ENCODE measurements at regions not wholly inside any gene's neighbourhood (a gene's known extent, or its start where the extent isn't known, plus 50 kb on each side); places are given as distances from the start of the nearest gene placed in this dataset.

DNA sequence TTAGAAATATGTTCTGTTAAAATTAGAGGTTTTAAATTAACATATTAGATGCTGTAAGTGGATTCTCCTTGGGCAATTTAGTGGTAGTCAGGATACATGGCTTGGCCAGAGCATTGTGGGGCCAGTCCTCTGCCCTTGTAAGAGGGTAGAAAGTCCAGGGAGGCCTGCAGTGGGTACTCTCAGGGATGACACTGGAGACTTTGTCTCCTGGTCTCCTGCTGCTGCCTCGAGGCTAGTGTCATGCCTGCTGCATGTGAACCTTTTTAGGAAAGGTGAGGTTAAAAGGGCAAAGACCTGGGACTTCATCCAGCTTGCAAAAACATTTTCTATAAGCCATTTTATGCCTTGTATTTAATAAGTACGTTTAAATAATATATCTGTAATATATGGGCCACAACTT is 96.8 kb upstream of the PROK2 start:
- H3K27ac ChIP-seq (ENCODE audit: insufficient read depth, low read length), result no peak overlapping the region
- H3K9me1 ChIP-seq (ENCODE audit: insufficient read depth, low read length), result no peaks in the 10 kb centered on the region
- intact Hi-C loops (cut with micrococcal nuclease) (no loop called here), dilution Hi-C loops (cut with HindIII; ENCODE audit: low sequenced_read_pairs, unreplicated experiment) (no loop called here), in situ Hi-C loops (cut with MboI; ENCODE audit: low sequenced_read_pairs) (loop anchor here (5.0 to 25.0 kb wide), 2 partner anchors 941 to 1206 kb away; no protein-coding TSS in a partner anchor)
- H4K5ac ChIP-seq (ENCODE audit: low read depth, low read length), result no peak overlapping the region
- no peaks in the 10 kb centered on the region for H4K20me1 ChIP-seq (ENCODE audit: insufficient read depth, low read length)
- TF ChIP-seq CHD1 (IDR thresholded peaks at IDR 0.05; ENCODE audit: low read depth, low read length), result no peak
- no peak for TF ChIP-seq MAZ (IDR thresholded peaks at IDR 0.05; ENCODE audit: borderline replicate concordance, low read depth, low read length)
- no peak for TF ChIP-seq MAFK (IDR thresholded peaks at IDR 0.05; ENCODE audit: low read depth, low read length)
- TF ChIP-seq, protein P1, sequence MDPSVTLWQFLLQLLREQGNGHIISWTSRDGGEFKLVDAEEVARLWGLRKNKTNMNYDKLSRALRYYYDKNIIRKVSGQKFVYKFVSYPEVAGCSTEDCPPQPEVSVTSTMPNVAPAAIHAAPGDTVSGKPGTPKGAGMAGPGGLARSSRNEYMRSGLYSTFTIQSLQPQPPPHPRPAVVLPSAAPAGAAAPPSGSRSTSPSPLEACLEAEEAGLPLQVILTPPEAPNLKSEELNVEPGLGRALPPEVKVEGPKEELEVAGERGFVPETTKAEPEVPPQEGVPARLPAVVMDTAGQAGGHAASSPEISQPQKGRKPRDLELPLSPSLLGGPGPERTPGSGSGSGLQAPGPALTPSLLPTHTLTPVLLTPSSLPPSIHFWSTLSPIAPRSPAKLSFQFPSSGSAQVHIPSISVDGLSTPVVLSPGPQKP (IDR thresholded peaks at IDR 0.05; ENCODE audit: borderline replicate concordance, low read depth, low read length), result no peak
- no peak for TF ChIP-seq CEBPB (IDR thresholded peaks at IDR 0.05; ENCODE audit: low read depth, low read length)
- TF ChIP-seq, protein P2, sequence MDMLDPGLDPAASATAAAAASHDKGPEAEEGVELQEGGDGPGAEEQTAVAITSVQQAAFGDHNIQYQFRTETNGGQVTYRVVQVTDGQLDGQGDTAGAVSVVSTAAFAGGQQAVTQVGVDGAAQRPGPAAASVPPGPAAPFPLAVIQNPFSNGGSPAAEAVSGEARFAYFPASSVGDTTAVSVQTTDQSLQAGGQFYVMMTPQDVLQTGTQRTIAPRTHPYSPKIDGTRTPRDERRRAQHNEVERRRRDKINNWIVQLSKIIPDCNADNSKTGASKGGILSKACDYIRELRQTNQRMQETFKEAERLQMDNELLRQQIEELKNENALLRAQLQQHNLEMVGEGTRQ (IDR thresholded peaks at IDR 0.05; ENCODE audit: low read depth, low read length), result no peak
- TF ChIP-seq RAD21 (IDR thresholded peaks at IDR 0.05; ENCODE audit: low read length), result no peak
- no peak for TF ChIP-seq FOS (IDR thresholded peaks at IDR 0.05; ENCODE audit: low read depth, low read length)
- no peak for TF ChIP-seq MXI1 (IDR thresholded peaks at IDR 0.05; ENCODE audit: borderline replicate concordance, low read depth, low read length)
- TF ChIP-seq RCOR1 (IDR thresholded peaks at IDR 0.05; ENCODE audit: insufficient replicate concordance, low read length), result no peak
- no peak for TF ChIP-seq POLR2A (IDR thresholded peaks at IDR 0.05; ENCODE audit: low read depth, low read length)
- TF ChIP-seq, protein P3, sequence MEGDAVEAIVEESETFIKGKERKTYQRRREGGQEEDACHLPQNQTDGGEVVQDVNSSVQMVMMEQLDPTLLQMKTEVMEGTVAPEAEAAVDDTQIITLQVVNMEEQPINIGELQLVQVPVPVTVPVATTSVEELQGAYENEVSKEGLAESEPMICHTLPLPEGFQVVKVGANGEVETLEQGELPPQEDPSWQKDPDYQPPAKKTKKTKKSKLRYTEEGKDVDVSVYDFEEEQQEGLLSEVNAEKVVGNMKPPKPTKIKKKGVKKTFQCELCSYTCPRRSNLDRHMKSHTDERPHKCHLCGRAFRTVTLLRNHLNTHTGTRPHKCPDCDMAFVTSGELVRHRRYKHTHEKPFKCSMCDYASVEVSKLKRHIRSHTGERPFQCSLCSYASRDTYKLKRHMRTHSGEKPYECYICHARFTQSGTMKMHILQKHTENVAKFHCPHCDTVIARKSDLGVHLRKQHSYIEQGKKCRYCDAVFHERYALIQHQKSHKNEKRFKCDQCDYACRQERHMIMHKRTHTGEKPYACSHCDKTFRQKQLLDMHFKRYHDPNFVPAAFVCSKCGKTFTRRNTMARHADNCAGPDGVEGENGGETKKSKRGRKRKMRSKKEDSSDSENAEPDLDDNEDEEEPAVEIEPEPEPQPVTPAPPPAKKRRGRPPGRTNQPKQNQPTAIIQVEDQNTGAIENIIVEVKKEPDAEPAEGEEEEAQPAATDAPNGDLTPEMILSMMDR (conservative IDR thresholded peaks at IDR 0.05; ENCODE audit: low read depth, low read length), result no peak
- TF ChIP-seq RFX5 (IDR thresholded peaks at IDR 0.05; ENCODE audit: low read depth, low read length), result no peak
- H2AK5ac ChIP-seq (ENCODE audit: low read depth, low read length), result no peak overlapping the region
- H2BK120ac ChIP-seq (ENCODE audit: low read depth, low read length), result no peak overlapping the region
- no peak overlapping the region for H2BK5ac ChIP-seq (ENCODE audit: low read depth, low read length, poor library complexity, severe bottlenecking)
- BruUV-seq (replicated peaks), result no TSS peak
- no peak overlapping the region for H4K91ac ChIP-seq (ENCODE audit: insufficient read depth, low read depth, low read length)
- H2AK9ac ChIP-seq (replicated peaks; ENCODE audit: low read depth, low read length, poor library complexity), result no peak overlapping the region
- no peak for ATAC-seq (ENCODE audit: low read depth)
- H3K79me1 ChIP-seq (ENCODE audit: low read depth in 1 of 2, low read length in 2 of 2), result no peaks in the 10 kb centered on the region
- H2BK20ac ChIP-seq (ENCODE audit: low read depth, low read length), result no peak overlapping the region
- H3K27me3 ChIP-seq (ENCODE audit: control insufficient read depth, insufficient read depth, low read length), result peaks cover 8% of the 10 kb centered on the region
- H3K4me2 ChIP-seq (ENCODE audit: low read depth, low read length), result no peak overlapping the region
- WGBS, 2 experiments (ENCODE audit: extremely low coverage in 2 of 2, insufficient read length in 1 of 2), result no CpG with 5 or more reads among the region's 2 CpGs
- H3K9me3 ChIP-seq (ENCODE audit: control insufficient read depth, insufficient read depth, low read length), result no peaks in the 10 kb centered on the region
- H3K9ac ChIP-seq (ENCODE audit: low read depth, low read length), result no peak overlapping the region
- H3K4ac ChIP-seq (ENCODE audit: low read depth, low read length), result no peak overlapping the region
- no peak overlapping the region for H3K56ac ChIP-seq (ENCODE audit: extremely low read depth, insufficient read depth, low read length)
- no peak overlapping the region for H3K23ac ChIP-seq (ENCODE audit: low read depth, low read length)
- no peaks in the 10 kb centered on the region for H3K4me1 ChIP-seq (ENCODE audit: control insufficient read depth, insufficient read depth, low read length)
- ChIA-PET POLR2A (ENCODE audit: unreplicated experiment) (no interaction called here), CTCF (no interaction called here)
- no peak overlapping the region for H3K18ac ChIP-seq (ENCODE audit: low read depth, low read length)
- DNase-seq, result no peak
- no peak overlapping the region for H3K4me3 ChIP-seq (ENCODE audit: insufficient read depth, low read depth, low read length)
- no peaks in the 10 kb centered on the region for H3K36me3 ChIP-seq (ENCODE audit: control insufficient read depth, insufficient read depth, low read length)
- no peak overlapping the region for H3K14ac ChIP-seq (replicated peaks; ENCODE audit: low read depth, low read length)
- no peak overlapping the region for H2BK15ac ChIP-seq (ENCODE audit: low read depth, low read length)
- no peak overlapping the region for H2AFZ ChIP-seq (replicated peaks; ENCODE audit: low read length, poor library complexity)
- H4K8ac ChIP-seq (ENCODE audit: low read depth in 2 of 2, low read length in 2 of 2), result no peak overlapping the region

All from IMR-90 (cell line).